Umbilical cord (tissue), 1 donor: ENCODE measurements at regions not wholly inside any gene's neighbourhood (a gene's known extent, or its start where the extent isn't known, plus 50 kb on each side); places are given as distances from the start of the nearest gene placed in this dataset.

Experiments
- DNase-seq: peaks from one replicate; pipeline ENCODE4 v3.0.0-alpha.2; 2015; ENCODE audit warnings: low spot score

DNA sequence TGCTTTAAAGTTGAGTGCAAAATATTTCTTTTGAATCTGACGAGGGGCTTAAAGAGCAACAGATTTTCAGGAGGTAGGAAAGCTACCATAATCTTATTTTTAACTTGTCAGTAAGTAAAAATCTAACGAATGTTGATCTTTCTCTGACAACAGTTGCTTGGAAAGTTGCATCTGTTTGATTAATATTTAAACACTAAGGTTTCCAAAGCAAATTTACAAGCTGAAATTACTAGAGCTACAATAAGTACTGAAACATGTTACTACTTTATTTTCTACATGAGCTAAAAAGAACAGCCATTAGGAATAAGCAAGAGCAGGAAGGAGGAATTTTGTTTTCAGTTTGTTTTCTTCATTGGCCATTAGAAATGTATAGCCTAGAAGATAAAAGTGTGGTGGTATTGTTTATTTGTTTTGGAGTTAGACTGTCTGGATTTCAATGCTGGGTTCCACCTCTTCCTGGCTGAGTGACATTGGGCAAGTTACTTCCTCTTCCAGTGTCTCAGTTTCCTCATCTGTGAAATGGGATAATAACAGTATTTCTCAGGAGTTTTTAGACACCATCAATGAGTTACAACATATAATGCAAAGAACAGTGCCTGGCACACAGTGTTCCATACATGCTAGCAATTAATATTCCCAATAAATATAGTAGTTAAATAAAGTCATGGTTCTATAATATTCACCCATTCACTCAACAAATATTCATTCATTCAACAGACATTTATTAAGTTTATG, 87.9 kb upstream of the FLRT2 start:
- DNase-seq: no peak

DNA sequence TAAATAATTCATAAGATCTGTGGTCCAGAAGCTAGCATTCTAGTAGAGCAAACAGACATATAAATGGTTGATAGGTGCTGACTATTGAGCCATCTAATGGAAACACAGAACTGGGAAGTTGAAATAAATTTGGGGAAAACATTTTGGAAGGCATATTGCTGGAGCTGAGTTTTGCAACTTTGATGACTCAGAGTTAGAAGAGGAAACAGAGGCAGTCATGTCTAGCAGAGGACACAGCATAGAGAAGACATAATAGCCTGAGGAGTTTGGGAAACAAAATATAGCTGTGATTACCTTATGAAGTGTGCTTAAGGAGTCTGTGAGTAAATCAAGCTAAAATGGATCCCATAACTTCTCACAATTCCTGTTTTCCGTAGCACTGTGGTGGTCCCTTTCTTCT, 86.9 kb upstream of the FLRT2 start:
- DNase-seq: no peak

DNA sequence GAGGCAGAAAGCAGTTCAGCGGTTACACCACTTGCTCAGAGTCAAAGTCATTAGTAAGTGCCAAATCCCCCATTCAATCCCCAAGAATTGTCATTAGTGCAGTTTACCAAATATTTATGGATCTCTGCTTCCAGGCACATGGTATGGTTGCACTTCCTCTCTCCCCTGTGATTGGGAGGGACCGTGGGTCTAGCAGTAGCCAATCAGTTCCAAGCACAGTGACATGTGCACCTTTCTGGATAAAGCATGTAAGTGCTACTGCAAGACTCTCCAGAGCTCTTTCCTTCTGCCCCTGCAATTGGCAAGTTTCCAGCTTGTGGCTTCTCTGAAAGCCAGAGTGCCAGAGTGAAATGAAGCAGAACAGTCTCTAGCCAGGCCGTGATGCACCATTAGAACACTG, 85.3 kb upstream of the FLRT2 start:
- peak; percentile 59 for DNase-seq

GRCh38 chr14:85445151-85445795, 84.7 kb upstream of the FLRT2 start:
- no peak for DNase-seq

DNA sequence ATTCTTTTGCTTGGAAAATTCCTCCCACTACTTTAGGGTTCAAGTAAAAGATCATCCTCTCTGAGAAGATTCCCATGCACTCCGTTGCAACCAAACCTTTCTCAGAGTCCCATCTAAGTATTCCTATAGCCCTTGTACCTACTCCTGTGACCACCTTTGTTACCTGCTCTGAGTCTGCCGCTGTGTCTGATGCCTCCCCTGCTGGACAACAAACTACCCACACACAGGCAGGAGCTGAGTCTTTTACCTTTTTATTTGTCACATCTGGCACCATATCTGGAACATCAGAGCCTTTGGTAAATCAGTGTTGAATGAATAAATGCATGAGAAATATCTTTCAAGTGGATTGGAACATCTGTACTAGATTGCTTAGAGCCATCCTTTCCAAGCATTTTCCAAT, 82.1 kb upstream of the FLRT2 start:
- no peak for DNase-seq

- no peak for DNase-seq
These were observed 78.5 kb upstream of the FLRT2 start for GRCh38 chr14:85451421-85451820.

- DNase-seq: no peak
These were observed 76.3 kb upstream of the FLRT2 start for GRCh38 chr14:85453401-85454225.

DNA sequence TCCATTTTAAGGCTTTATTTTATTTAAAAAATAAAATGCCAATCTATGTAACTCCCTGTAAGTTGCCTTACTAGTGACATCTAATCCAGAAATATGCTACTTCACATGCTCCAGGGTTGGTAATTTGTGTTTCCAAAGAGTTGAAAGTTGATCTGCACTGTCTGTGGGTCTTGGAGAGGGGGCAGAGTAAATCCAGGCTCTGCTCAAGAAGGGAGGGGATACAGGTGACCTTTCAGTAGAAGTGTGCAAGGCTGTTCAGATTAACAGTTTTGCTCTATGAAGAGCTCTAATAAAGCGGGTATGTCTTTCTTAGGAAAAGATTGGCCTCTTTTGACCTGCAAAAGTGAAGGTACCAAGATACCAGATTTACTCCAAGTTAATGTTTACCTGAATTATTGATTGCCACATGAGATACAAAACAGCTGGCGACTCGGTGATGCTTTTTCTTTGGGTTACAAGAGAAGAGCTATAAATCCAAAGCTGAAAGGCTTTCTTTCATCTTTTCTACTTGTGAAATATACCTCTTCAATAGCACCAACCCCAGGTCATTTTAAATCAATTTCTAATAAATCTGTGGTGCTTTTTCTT, 75.6 kb upstream of the FLRT2 start:
- DNase-seq: no peak

DNA sequence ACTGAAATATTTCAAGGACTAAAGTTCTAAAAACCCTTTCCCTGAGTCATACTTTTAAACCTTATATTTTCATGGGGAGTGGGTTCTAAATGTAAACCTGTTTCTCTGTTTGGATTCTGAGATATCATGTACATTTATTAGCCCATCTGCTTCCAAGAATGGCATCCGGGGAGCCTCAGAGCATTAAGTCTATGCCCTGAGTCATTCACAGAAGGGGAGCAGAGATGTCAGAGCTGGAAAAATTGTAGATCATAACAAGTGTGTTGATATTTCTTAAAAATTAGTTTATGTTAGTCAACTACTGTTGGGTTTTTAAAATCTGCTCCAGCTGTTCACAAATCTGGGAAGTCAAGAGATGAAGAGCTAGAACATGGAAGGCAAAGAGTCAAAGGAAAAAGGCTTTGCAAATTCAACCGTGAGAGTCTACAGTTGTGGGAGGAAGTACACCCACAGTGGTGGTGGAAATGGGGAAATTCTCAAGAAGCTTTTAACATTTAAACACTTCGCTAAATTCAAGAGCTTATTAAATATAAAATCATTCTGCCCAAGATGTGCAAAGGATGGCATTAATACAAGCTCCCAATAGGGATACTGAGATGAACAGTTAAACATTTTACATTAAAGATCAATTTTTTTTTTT, 70.5 kb upstream of the FLRT2 start:
- no peak for DNase-seq

DNA sequence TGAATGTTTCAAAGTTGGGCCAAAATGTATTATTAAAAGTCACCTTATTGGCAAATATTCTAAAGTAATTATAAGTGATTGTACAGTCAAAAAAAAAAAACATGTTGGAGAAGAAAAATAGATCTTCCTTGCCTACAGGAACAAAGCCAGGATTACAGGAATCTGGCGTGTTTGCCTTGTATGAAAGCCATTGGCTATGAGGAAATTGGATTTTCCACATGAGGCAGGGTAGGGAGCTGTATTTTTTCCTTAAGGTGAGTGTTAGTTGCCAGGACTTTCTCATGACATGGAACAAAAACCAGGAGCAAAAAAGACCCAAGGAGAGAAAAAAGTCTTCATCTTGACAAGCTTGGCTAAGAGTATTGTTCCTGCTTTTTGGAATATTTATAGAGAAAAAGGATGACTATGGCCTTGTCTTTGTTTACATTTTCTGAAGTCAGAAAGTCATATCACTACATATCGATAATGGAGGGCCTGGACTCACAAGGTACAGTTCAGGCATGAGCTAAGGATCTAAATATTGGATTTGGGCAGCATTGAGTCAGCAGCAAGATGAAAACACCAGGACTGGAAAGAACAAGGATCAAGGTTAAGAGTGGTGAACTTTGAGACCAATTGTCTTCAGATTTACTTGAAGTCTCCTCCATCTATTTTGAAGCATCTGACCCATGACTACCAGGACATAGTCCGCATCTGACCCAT, 68.4 kb upstream of the FLRT2 start:
- no peak for DNase-seq

DNA sequence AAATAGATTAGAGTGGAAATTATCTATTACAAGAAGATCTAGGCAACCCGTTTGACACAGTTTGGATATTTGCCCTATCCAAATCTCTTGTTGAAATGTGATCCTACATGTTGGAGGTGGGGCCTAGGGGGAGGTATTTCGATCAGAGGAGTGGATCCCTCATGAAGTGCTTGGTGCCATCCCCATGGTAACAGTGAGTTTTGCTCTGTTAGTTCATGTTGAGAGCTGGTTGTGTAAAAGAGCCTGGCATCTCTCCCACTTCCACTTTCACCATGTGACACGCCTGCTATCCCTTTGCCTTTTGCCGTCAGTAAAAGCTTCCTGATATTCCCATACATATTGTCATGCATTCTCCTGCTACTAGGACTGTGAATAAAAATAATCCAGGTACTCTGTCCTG, 66.4 kb upstream of the FLRT2 start:
- no peak for DNase-seq

- DNase-seq: no peak
These were observed 65.6 kb upstream of the FLRT2 start for GRCh38 chr14:85464135-85464895.

DNA sequence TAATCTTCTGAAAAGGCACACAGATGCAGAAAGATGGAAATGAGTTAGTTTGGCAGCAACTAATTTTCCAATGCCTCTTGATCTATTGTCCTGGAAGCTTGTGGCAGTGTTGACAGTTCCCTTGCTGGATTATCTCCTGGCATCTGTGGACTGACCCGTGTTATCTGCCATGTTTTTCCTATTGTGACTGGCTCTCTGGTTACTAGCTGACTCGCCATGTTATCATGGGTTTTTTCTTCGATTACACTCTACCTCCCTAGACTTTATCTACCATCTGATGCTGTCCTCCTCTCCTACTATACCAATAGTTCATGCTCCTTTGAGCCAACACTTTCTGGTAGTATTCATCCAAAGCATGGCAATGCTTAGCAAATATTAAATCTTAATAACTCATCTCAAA, 63.3 kb upstream of the FLRT2 start:
- DNase-seq: no peak

DNA sequence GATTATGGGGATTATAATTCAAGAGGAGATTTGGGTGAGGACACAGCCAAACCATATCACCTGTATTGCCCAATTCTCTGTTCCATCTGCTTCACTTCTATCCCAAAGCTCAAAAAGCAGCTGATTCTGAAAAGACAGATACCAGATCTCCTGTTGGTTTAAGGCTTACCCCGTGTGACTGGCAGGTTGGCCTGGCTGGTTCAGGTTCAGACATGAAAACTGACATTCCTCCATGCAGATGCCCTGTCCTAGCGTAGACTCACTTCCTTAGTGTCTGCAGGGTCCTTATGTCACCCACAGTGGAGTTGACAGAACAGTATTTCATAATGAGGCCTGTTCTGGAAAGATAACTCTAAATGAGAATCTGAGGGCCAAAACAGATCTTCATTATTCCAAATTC, 61.1 kb upstream of the FLRT2 start:
- peak; percentile 75 for DNase-seq

- no peak for DNase-seq
These were observed 58.8 kb upstream of the FLRT2 start for GRCh38 chr14:85471156-85471555.

DNA sequence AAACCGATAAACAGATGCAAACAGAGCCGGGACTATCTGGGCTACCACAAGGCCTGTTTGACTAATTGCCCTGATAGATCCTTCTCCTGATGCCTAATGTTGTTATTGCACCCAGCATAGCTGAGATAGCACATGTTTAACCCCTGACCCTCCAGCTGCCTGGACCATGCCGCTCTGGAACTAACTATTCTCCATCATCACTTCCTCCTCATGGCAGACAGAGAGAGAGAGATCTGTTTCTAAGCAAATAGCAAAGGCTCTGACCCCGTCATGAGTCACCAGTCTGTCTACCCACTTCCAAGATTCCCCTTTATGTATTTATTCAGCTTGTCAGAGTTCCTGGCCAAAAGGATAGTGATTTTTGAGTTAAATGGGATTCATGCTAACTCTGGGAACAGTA, 58.2 kb upstream of the FLRT2 start:
- DNase-seq: peak; percentile 13

DNA sequence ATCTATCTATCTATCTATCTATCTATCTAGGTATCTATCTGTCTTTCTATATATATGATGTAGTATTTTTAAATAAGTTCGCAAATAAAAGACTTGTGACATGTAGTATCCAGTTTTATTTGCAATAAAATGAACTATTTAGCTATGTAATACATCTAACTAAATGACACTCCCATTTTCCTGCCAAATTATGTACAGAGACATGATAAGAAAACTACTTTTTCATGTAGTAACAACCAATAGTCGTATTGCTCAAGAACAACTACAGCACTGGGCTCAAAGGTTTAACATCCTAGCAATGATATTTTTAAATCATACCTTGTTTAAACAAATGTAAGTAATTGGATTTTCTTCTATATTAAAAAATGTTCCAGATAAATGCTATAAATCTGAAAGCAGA, 55.5 kb upstream of the FLRT2 start:
- peak; percentile 13 for DNase-seq

DNA sequence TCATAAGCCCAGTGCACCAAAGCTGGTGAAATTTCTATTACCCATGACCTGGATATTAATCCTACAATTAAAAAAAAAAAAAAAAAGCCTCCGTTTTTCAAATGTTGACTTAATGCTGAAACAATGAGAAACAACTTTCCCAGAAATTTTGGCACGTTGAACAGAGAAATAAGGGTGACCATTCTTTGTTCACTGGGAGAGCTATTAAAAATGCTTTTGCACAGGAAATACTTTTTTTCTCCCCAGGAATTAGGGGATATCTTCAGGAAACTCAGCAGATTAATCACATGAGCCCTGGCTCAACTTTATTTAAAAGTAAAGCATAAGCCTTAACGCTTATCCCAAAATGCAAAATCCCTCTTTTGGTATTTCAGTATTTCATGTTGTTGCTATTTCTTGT, 54.8 kb upstream of the FLRT2 start:
- peak; percentile 54 for DNase-seq

- no peak for DNase-seq
These were observed 50.6 kb upstream of the FLRT2 start for GRCh38 chr14:85479306-85479705.

DNA sequence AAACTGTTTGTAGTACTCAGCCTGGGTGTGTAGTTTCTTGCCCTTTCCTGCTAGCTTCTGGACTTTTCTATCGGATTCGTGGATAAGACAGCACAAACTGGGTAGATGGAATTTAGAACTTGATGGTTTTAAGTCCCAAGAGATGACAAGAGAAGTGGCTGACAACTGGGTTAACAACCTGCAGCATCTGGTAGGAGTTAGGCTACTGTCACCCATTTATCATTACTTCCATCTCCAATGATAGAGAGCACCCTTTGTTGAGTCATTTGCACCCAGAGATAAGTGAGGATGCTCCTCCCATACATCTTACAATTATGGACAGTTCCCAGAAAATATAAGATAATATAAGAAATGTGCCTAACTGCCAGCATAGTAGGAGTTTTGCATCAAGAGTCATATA, 50.2 kb upstream of the FLRT2 start:
- DNase-seq: no peak
